Right lobe of liver (tissue), 4 donors: ENCODE measurements at regions not wholly inside any gene's neighbourhood (a gene's known extent, or its start where the extent isn't known, plus 50 kb on each side); places are given as distances from the start of the nearest gene placed in this dataset.

Source experiments
- POLR2A ChIP-seq: fragments of 450-650 bp; IDR thresholded peaks from one replicate; pipeline ENCODE4 v1.6.1; 2017; ENCODE audit warnings: antibody characterized with exemption, mild to moderate bottlenecking
- TF ChIP-seq, protein P1 (sequence below), 4 donors: fragments of 200-600 bp in 3 of 4; fragments of 450-650 bp in 1 of 4; IDR thresholded peaks; one replicate each; pipeline versions ENCODE4 v1.5.1 to v1.8.0; 2016 to 2022; ENCODE audit warnings: antibody characterized with exemption in 4 of 4, mild to moderate bottlenecking in 2 of 4
- donor health status: DM: no; HTN: no; CAD: no.
- donor health status: DM: no; HTN: no; CAD: no.
- donor health status: DM: no; HTN: yes; CAD: no.

DNA sequence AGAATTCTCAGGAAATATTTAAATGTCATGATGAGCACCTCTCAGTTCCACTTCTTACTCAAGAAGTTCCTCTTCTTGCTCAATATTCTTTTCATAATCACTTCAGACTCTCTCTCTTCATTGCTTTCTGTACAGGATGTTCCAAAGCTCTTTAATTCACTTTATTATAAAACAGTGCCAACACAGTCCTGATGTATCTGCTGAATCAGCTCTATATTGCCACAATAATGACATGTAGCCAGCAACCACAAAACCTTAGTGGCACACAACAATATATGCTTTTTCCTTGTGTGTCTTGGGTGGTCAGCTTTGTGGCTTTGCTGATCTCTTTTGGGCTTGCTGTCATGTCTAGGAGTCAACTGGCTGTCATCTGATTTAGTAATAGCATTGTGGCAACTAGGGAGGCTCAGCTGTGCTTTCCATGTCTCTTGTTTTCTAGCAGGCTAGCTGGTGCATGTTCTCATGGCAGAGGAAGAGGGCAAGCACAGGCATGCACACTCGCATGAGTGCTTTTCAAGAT lies 52.8 kb upstream of the SLC2A13 start:
- TF ChIP-seq, protein P1, sequence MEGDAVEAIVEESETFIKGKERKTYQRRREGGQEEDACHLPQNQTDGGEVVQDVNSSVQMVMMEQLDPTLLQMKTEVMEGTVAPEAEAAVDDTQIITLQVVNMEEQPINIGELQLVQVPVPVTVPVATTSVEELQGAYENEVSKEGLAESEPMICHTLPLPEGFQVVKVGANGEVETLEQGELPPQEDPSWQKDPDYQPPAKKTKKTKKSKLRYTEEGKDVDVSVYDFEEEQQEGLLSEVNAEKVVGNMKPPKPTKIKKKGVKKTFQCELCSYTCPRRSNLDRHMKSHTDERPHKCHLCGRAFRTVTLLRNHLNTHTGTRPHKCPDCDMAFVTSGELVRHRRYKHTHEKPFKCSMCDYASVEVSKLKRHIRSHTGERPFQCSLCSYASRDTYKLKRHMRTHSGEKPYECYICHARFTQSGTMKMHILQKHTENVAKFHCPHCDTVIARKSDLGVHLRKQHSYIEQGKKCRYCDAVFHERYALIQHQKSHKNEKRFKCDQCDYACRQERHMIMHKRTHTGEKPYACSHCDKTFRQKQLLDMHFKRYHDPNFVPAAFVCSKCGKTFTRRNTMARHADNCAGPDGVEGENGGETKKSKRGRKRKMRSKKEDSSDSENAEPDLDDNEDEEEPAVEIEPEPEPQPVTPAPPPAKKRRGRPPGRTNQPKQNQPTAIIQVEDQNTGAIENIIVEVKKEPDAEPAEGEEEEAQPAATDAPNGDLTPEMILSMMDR (IDR thresholded peaks at IDR 0.05), result no peak
- no peak for TF ChIP-seq POLR2A
